ENCODE measurements at regions not wholly inside any gene's neighbourhood (a gene's known extent, or its start where the extent isn't known, plus 50 kb on each side); places are given as distances from the start of the nearest gene placed in this dataset.
"Not testable (repeated sequence)": the region's sequence is repeated elsewhere in the genome, so short reads cannot be mapped to it uniquely, and the experiment has no call there.

DNA sequence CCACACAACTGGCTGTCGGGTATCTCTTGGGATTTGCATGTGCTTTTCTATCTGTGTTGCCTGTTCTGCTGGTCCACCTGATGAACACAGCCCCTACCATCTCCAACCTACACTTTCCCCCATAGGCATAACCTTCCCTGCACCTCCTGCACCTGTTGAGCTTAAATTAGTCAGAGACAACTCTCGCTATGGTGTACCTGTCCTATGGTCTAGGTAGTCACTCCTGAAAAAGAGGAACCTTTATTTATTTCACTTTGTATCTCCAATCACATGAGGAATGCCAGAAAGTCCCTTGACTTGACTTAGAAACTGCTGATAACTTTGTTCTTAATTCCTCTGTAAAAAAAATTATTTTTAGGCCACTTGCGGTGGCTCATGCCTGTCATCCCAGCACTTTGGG, 338.1 kb downstream of the DHRSX start:
- Mint-ChIP-seq H3K27me3 (no peaks in the 10 kb centered on the region), H3K9me3 (peaks cover 30% of the 10 kb centered on the region), H3K27ac (ENCODE audit: low read depth) (no peak overlapping the region), H3K36me3 (ENCODE audit: insufficient read depth) (peaks cover 3% of the 10 kb centered on the region), H3K4me3 (no peak overlapping the region), H3K4me1 (no peaks in the 10 kb centered on the region)
- no peak for ATAC-seq (replicated peaks; ENCODE audit: extremely low read depth, poor library complexity, severe bottlenecking)
- no peak for DNase-seq (ENCODE audit: low spot score in 2 of 2)

GRCh38 chrX:2159861-2160260, 340.9 kb downstream of the DHRSX start:
- peaks cover 9% of the 10 kb centered on the region for H3K27me3 Mint-ChIP-seq
- peaks cover 2% of the 10 kb centered on the region for H3K36me3 Mint-ChIP-seq (ENCODE audit: insufficient read depth)
- H3K4me3 Mint-ChIP-seq: no peak overlapping the region
- no peak for ATAC-seq (replicated peaks; ENCODE audit: extremely low read depth, poor library complexity, severe bottlenecking)
- H3K27ac Mint-ChIP-seq (ENCODE audit: low read depth): no peak overlapping the region
- DNase-seq (ENCODE audit: low spot score in 2 of 2): no peak
- peaks cover 44% of the 10 kb centered on the region for H3K9me3 Mint-ChIP-seq
- no peaks in the 10 kb centered on the region for H3K4me1 Mint-ChIP-seq

GRCh38 chrX:2159393-2159792, 341.4 kb downstream of the DHRSX start:
- Mint-ChIP-seq H3K27ac (ENCODE audit: low read depth) (no peak overlapping the region), H3K36me3 (ENCODE audit: insufficient read depth) (peaks cover 2% of the 10 kb centered on the region), H3K4me3 (no peak overlapping the region), H3K27me3 (peaks cover 9% of the 10 kb centered on the region), H3K9me3 (peaks cover 46% of the 10 kb centered on the region), H3K4me1 (no peaks in the 10 kb centered on the region)
- DNase-seq (ENCODE audit: low spot score in 2 of 2) (no peak), ATAC-seq (replicated peaks; ENCODE audit: extremely low read depth, poor library complexity, severe bottlenecking) (no peak)

GRCh38 chrX:2150722-2151121, 350.1 kb downstream of the DHRSX start:
- H3K27me3 Mint-ChIP-seq: peaks cover 3% of the 10 kb centered on the region
- DNase-seq (ENCODE audit: low spot score in 2 of 2) (no peak), ATAC-seq (replicated peaks; ENCODE audit: extremely low read depth, poor library complexity, severe bottlenecking) (no peak)
- peaks cover 55% of the 10 kb centered on the region for H3K9me3 Mint-ChIP-seq
- no peak overlapping the region for H3K27ac Mint-ChIP-seq (ENCODE audit: low read depth)
- no peak overlapping the region for H3K4me3 Mint-ChIP-seq
- no peaks in the 10 kb centered on the region for H3K4me1 Mint-ChIP-seq
- H3K36me3 Mint-ChIP-seq (ENCODE audit: insufficient read depth): peaks cover 2% of the 10 kb centered on the region

DNA sequence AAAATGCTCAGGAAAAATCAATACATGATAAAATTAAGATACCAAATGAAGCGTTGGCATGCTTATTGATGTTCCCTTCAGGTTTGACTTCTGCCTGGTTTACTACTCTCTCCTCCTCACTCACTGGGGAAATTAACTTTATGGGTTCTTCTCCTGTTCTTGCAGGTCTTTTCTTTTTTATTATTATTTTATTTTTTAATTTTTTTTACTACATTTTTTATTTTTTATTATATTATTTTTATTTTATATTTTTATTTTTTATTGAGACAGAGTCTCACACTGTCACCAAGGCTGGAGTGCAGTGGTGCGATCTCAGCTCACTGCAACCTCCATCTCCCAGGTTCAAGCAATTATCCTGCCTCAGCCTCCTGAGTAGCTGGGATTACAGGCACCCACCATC, 350.8 kb downstream of the DHRSX start:
- H3K36me3 Mint-ChIP-seq (ENCODE audit: insufficient read depth); ATAC-seq (replicated peaks; ENCODE audit: extremely low read depth, poor library complexity, severe bottlenecking); H3K27ac Mint-ChIP-seq (ENCODE audit: low read depth); H3K4me1 Mint-ChIP-seq; H3K27me3 Mint-ChIP-seq; H3K4me3 Mint-ChIP-seq; DNase-seq (ENCODE audit: low spot score in 2 of 2): not testable (repeated sequence)
- peaks cover 48% of the 10 kb centered on the region for H3K9me3 Mint-ChIP-seq

- H3K27me3 Mint-ChIP-seq; H3K36me3 Mint-ChIP-seq (ENCODE audit: insufficient read depth); ATAC-seq (replicated peaks; ENCODE audit: extremely low read depth, poor library complexity, severe bottlenecking); H3K4me1 Mint-ChIP-seq; H3K27ac Mint-ChIP-seq (ENCODE audit: low read depth); DNase-seq (ENCODE audit: low spot score in 2 of 2); H3K4me3 Mint-ChIP-seq: not testable (repeated sequence)
- peaks cover 41% of the 10 kb centered on the region for H3K9me3 Mint-ChIP-seq
These were observed 351.7 kb downstream of the DHRSX start for GRCh38 chrX:2149055-2149454.

DNA sequence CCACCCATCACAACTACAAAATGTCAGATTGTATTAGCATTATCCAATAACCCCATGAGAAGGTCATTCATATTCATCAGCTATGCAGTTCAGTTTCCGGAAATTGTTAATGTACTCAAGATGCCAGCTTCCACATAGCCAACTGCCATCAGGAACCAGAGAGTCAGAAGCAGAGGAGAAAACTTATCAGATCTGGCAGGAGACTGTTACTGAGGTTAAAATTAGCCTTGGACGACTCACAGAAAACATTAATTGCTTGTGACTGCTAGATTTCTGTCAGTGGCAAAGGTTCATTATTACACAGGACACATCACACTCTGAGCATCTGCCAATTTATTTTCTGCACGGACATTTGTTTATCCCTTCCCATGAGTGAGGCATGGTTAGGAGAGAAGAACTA, 352.8 kb downstream of the DHRSX start:
- Mint-ChIP-seq H3K36me3 (ENCODE audit: insufficient read depth) (peaks cover 2% of the 10 kb centered on the region), H3K27ac (ENCODE audit: low read depth) (no peak overlapping the region), H3K4me3 (no peak overlapping the region), H3K9me3 (peaks cover 36% of the 10 kb centered on the region), H3K27me3 (no peaks in the 10 kb centered on the region), H3K4me1 (no peaks in the 10 kb centered on the region)
- no peak for ATAC-seq (replicated peaks; ENCODE audit: extremely low read depth, poor library complexity, severe bottlenecking)
- no peak for DNase-seq (ENCODE audit: low spot score in 2 of 2)

DNA sequence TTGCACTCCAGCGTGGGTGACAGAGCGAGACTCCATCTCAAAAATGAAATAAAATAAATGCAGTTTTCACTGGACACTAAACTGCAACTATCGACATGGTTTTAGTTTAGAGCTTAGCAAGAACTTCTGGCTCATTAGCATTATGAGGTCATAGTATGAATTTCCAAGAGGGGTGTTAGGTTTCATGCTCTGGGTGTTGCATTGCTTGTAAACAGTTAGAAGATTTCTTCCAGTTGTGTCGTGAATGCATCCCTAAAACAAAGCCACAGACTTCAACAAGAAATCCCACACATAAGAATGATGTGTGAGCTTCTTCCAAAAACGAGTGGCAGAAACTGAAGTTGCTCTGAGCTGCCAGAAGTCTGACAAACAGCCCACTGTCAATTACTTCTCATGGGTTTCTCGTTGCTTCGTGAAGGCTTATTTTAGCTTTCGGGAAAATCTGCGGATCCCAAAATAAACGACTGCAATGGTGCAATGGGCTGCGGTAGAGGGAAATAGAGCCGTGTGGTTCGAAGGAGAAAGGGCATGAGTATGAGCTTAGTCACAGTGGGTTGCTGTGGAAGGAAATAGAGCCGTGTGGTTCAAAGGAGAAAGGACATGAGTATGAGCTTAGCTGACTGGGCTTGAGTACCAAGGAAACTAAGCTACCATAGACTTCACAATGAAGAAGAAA, 354.9 kb downstream of the DHRSX start:
- ATAC-seq (replicated peaks; ENCODE audit: extremely low read depth, poor library complexity, severe bottlenecking): no peak
- Mint-ChIP-seq H3K9me3 (peaks cover 37% of the 10 kb centered on the region), H3K4me1 (no peaks in the 10 kb centered on the region), H3K36me3 (ENCODE audit: insufficient read depth) (peaks cover 2% of the 10 kb centered on the region), H3K4me3 (no peak overlapping the region), H3K27ac (ENCODE audit: low read depth) (no peak overlapping the region), H3K27me3 (no peaks in the 10 kb centered on the region)
- no peak for DNase-seq (ENCODE audit: low spot score in 2 of 2)

DNA sequence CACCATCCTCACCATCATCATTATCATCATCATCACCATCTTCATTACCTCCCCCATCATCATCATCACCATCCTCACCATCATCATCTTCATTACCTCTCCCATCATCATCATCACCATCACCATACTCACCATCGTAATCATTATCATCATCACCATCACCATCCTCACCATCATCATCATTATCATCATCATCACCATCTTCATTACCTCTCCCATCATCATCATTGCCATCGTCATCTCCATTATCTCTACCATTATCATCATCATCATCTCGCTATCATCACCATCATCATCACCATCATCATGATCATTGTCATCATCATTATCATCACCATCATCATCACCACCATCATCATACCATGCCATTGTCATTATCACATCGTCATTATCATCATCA, 362.9 kb downstream of the DHRSX start:
- no peak overlapping the region for H3K4me3 Mint-ChIP-seq
- no peak for DNase-seq (ENCODE audit: low spot score in 2 of 2)
- no peaks in the 10 kb centered on the region for H3K4me1 Mint-ChIP-seq
- ATAC-seq (replicated peaks; ENCODE audit: extremely low read depth, poor library complexity, severe bottlenecking): no peak
- H3K27me3 Mint-ChIP-seq: no peaks in the 10 kb centered on the region
- H3K36me3 Mint-ChIP-seq (ENCODE audit: insufficient read depth): no peaks in the 10 kb centered on the region
- H3K27ac Mint-ChIP-seq (ENCODE audit: low read depth): no peak overlapping the region
- peaks cover 24% of the 10 kb centered on the region for H3K9me3 Mint-ChIP-seq

GRCh38 chrX:2136848-2137247, 363.9 kb downstream of the DHRSX start:
- Mint-ChIP-seq H3K27me3 (no peaks in the 10 kb centered on the region), H3K4me1 (no peaks in the 10 kb centered on the region), H3K9me3 (peaks cover 20% of the 10 kb centered on the region), H3K36me3 (ENCODE audit: insufficient read depth) (no peaks in the 10 kb centered on the region), H3K27ac (ENCODE audit: low read depth) (no peak overlapping the region), H3K4me3 (no peak overlapping the region)
- ATAC-seq (replicated peaks; ENCODE audit: extremely low read depth, poor library complexity, severe bottlenecking) (no peak), DNase-seq (ENCODE audit: low spot score in 2 of 2) (no peak)

DNA sequence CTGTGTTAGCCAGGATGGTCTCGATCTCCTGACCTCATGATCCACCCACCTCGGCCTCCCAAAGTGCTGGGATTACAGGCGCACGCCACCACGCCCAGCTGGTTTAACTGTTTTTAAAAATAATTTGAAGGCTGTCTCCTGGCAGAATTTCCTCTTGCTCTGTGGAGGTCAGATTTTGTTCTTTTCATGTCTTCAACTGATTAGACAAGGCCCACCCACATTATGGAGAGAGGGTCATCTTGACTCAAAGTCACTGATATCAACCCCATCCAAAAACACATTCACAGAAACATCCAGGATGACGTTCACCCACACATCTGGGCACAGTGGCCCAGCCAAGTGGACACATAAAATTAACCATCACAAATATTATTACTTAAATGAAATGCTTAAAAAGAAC, 365.4 kb downstream of the DHRSX start:
- Mint-ChIP-seq H3K27me3 (no peaks in the 10 kb centered on the region), H3K36me3 (ENCODE audit: insufficient read depth) (no peaks in the 10 kb centered on the region), H3K9me3 (peaks cover 14% of the 10 kb centered on the region), H3K4me1 (no peaks in the 10 kb centered on the region), H3K4me3 (no peak overlapping the region), H3K27ac (ENCODE audit: low read depth) (no peak overlapping the region)
- ATAC-seq (replicated peaks; ENCODE audit: extremely low read depth, poor library complexity, severe bottlenecking) (no peak), DNase-seq (ENCODE audit: low spot score in 2 of 2) (no peak)

- Mint-ChIP-seq H3K27ac (ENCODE audit: low read depth) (no peak overlapping the region), H3K9me3 (peaks cover 10% of the 10 kb centered on the region), H3K36me3 (ENCODE audit: insufficient read depth) (no peaks in the 10 kb centered on the region), H3K27me3 (no peaks in the 10 kb centered on the region), H3K4me3 (no peak overlapping the region), H3K4me1 (no peaks in the 10 kb centered on the region)
- ATAC-seq (replicated peaks; ENCODE audit: extremely low read depth, poor library complexity, severe bottlenecking) (no peak), DNase-seq (ENCODE audit: low spot score in 2 of 2) (no peak)
These were observed 366.0 kb downstream of the DHRSX start for GRCh38 chrX:2134782-2135181.
